ENCODE measurements at regions not wholly inside any gene's neighbourhood (a gene's known extent, or its start where the extent isn't known, plus 50 kb on each side); places are given as distances from the start of the nearest gene placed in this dataset.
"Not testable (repeated sequence)": the region's sequence is repeated elsewhere in the genome, so short reads cannot be mapped to it uniquely, and the experiment has no call there.

DNA sequence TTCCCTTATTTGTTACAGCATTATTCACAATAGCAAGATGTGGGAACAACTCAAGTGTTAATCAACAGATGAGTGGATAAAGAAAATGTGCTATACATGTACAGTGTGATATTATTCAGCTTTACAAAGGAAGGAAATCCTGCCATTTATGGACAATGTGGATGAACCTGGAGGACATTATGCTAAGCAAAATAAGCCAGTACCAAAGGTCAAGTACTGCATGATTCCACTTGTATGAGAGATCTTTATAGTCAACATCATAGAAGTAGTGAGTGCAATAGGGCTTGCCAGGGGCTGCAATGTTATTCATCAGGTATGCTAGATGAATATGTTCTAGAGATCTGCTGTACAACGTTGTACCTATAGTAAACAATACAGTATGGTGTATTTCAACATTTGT, 138.5 kb upstream of the AGR3 start:
- DNase-seq = no peak

DNA sequence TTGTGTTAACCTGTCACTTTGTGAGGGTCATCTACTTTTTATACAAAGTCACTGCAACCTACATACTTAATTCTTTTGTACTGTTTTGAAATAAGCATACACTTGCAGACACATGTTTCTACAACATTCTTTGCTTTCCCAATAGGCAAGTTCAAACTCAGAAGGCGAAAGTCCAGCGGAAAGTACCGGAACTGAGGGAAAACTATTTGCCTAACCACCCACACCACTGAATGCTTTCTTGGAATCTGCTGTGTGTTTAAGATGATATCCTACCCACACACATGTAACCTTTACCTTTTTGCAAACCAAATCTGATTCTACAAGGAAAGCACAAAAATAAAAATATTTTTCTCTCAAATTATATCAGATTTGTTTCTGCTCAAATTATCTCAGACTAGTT, 139.4 kb upstream of the AGR3 start:
- DNase-seq = no peak

DNA sequence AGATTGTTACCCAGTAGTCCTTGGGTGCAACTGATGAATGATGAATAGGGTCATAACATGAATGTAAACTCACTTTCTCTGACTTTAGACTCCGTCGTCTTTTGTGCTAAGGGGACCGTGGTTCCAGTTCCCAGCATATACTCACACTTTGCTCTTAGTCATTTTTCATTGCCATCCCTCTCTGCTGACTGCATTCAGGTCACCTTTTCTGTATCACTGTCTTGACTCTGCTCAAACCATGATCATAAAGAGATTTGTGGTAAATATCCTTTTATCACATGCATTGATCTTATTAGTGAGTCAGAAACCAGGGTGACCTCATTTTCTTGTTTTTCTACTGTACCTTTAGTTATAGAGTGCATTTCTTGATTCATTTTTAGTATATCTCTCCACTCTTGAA, 141.1 kb upstream of the AGR3 start:
- no peak for DNase-seq

DNA sequence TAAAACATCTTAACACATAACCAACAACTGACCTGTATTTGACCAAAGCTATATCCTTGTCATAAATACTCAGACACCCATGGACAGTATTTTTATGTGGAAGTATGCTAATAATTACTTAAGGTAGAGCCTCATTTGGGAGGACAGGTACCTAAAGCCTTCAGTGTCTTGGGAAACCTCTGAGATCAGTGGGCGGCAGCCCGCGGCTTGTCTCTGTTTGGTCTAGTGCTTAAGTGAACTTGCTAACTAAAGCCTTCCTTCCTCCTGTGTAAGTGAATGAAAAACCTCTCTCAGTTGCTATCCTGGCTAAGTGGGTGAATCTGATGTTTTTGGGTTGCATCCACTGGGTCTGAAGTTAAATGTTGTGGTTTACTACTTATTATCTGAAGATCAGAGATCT, 144.5 kb upstream of the AGR3 start:
- no peak for DNase-seq

DNA sequence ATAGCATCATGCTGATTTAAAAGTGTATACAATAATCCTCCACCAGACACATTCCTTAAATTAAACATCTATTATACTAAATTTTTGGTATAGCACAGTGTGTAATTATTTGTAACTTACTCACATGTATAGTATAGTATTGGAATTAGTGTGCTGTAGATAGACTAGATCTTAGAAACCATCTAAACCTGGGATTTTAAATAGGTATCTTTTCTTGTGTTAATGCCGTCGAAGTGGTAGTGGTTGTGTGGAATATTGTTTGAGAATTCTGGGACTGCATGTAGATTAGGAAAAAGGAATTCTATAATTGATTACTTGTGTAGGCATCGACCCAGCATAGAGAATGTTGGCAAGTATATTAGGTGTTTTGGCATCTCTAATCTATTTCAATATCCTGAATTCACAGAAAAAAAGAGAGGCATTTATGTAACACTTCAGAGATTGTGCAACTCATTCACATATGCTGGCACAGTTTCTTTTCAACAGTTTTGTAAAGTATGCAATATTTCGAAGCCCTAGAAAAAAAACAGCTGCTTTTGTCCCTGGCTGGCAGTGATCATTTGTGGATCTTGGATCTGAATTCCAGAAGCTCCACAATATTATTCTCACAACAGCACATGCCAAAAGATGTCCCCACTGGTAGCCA, 145.5 kb upstream of the AGR3 start:
- no peak for DNase-seq

DNA sequence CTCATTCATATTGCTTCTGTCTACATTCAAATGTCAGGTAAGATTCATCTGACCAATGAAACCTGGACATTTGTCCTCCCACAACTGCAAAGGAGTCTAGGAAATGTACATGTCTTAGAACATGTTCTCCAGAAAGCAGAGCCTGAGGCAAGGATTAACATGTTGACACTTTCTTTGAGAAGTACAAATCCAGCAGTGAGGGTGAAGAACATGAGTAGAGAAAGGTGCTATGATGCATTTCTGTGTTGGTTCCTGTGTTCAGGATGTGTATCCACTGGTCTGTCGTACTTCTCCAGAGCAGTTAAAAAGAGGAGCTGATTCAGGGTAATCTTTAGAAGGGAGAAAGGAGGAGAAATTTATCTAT, 146.0 kb upstream of the AGR3 start:
- DNase-seq = no peak

DNA sequence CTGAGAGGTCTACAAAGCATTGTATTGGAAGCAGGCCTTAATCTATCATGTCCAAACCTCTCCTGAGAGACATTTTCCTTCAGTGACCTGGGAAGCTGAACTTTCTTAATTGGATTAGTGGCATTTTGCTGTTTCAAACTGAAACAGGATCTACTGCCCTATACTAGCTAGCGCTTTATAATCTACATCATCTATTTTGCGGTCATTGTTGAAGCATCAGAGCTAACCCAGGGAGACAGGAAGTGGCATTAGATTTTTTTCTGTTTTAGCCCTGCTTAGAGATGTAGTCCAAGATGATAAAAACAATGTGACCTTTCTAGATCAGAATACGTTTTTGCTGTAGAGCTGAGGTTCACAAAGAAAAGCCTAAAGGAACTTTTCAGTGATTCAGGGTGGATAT, 147.4 kb upstream of the AGR3 start:
- DNase-seq = no peak

DNA sequence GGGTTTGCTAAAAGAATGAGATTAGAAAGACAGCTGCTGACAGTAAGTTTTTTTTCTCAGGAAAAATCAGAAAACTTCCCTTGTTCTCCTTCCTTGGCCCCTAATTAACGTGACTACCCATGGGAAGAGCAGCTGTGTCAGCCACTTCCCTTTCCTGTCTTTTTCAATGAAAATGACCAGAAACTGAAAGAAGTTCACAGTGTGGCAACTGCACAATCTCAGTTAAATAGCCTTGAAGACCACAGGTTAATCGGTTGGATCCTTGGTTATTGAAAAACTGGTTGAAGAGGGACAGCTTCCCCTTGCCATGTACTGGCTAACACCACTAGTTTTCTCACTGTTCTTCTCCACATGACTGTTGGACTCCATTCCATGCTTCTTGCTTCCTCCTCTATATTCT, 148.8 kb upstream of the AGR3 start:
- no peak for DNase-seq

DNA sequence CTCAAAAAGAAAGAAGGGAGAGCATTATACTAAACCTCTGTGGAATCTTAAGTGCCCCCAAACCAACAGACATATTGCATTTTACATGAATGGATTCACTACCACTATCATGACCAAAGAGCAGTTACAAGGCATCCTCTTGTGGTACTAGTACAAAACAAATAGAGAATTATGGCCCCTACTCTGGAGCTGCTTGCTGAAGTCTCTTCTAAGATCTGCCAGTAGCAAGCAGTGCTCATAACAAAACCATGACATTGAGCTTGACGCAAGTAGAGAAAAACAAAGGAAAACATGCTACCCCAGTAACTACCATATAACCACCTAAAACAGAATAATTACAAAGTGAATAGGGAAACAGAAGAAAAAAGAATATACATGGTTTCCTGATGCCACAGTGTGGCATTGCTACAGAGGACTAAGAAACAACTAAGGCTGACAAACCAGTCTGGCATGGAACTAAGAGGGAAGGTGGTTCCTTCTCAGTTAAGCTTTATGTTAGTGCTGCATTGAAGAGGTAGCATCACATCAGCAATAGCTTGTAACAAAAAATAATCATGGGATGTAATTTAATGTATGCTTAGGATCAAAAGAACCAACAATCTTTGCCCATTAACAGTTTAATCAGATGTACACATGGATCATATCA, 150.2 kb upstream of the AGR3 start:
- DNase-seq = no peak

DNA sequence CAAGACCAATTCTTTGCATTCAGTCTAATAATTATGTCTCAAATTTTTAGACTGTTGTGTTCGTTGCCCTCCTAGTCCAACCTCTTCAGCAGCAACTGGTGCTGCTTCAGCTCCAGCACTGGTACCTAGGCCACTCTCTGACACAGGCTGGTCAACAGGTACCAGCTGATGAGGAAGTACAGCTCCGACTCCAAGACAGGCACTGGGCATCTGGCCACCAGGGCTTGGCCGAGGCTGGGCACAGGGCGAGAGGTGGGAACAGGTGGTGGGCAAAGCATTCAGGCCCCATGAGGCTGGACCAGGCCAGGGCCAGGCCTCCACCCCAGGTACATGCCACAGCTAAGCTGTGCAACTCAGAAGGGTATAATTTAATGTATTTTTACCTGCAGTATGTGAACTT, 151.5 kb upstream of the AGR3 start:
- DNase-seq = no peak

DNA sequence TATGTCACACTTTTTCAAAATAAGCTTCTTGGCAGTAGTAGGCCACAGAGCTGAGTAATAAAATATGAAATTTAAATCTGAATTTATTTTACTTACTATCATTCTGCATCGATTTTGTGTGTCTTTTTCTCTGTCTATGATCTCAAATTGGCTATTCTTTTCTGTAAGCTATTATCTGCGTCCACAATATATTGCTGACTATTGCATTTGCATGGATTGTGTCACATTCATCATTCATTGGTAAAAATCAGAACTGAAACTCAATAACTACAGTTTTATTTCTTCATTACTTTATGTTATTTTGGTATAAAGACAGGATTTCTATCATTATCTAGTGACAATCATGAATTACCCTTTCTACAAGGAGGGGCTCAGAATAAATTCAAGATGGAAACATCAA, 154.8 kb upstream of the AGR3 start:
- DNase-seq = no peak

DNA sequence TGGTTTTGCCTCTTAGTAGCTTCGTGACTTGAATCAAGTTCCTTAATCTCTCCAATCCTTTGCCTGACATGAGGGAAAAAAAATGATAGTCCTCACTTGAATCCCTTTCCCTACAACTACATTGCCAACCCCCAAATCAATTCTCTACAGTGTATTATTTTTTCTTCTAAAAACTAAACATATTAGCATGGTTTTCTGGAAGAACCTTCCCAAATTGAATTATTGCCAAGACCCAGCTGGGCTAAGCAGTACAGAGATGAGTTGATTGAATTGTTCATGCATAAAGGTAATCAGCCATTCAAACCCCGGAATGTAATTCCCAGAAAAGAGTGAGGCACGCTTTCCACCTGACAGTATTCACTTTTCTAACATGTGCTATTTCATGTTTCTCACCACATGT, 155.6 kb upstream of the AGR3 start:
- DNase-seq = no peak

DNA sequence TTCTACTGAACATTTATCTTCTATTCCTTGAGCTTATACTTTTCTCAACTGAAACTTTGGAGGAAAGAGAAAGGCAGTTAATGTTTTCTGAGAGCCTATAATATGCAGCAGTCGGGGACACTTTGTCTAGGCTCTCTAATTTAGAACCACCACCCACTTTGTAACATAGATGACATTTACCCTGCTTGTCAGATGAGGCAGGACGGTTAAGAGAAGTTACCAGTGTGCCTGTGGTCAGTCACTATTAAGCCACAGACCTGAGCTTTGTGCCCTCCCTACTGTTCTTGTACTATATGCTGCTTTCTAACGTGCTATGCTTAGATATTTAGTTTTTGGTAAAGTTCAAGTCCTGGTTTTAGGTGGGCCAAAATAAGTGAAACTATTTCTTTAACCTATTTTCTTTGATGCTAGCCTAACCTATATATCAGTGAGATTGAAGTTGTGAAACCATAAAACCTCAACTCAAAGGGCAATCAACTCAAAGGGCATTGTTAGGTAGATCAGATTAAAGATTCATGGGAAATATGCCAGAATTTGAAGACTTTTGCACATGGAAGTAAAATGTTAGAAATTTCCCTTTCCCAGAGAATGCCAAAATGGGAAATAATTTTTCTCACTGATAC, 156.5 kb upstream of the AGR3 start:
- no peak for DNase-seq

DNA sequence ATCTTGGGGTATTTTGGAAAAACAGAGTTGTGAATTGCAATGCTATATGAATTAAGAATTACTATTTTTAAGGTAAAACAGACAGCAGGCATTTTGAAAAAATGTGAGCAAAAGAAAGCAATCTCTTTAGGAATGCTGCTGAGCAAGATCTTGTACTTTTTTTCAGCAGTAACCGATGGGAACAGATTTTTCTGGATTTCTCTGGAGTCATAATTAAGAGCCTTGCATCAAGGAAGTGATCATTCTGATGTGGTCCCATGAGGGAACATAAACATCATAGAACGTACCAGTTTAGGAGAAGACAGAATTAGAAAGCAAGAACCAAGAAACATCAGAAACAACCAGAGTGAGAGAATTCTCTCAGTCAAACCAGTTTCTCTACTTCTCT, 157.0 kb upstream of the AGR3 start:
- DNase-seq = no peak

DNA sequence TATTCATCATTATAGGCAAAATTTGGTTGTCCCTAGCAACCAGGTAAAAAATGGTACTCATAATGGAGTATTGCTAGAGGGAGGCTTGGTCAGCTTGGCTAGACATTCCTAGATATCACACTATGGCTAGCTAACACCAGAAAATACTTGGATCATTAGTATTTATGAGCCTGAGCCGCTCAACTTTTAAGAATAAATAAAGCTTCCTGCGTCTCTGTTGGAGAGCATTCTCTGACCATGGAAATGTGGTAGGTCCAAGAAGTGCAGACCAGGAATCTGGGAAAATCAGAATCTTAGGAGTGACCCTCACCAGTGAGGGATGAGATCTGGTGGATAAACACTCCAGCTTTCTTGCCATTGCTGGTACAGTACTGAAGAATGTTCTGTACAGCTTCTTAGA, 157.6 kb upstream of the AGR3 start:
- DNase-seq = no peak

DNA sequence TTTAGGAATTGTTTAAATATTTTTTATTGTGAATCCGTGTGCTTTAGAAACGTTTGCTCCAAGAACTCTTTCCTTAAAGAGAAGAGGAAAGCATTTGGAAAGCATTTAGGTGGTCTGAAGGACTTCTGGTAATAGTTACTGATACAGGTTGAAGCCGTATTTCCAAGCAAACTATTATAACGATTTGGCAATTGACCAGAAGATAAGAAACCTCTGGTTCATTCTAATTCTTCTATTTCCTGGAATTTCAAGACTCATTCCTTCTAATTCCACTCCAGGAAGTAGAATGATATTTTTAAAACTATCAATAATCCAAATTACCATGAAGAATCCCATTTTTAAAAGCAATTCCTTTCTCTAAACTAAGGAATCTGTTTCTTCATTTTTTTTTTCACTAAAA, 158.9 kb upstream of the AGR3 start:
- no peak for DNase-seq

DNA sequence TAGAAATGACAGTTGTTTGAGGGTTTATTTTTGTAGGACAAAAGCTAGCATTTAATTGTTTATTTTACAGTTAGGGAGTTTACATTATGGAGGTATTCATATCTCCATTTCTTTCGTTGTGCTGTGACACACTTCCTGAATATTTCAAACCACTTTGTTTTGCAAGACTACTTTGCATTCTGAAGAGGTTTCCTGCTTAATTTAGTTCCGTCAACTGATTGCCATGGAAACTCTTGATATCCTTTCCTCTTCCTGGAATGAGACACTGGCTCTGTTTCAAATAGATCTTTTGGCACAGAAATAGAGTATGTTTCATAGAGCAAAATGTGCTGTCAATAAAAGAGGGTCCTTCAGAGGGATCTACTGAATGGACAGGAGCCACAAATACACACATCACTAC, 159.5 kb upstream of the AGR3 start:
- peak; percentile 16 to 32 for DNase-seq

DNA sequence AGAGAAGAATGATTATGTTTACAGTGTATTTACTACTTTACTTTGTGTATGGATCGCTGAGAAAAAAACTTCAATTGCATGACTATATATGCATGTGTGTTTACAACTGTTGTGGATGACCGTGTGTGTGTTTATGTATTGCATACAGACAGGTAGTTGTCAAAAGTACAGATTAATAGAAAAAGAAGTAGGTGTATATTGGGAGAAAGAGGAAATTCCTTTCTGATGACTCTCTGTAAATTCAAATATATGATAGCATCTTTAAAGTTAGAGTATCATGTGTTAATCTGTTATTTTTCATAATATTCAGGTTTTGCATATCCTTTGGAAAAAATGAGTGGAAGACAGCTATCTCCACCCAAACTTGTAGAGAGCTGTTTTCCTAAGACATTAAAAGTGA, 160.4 kb upstream of the AGR3 start:
- no peak for DNase-seq

DNA sequence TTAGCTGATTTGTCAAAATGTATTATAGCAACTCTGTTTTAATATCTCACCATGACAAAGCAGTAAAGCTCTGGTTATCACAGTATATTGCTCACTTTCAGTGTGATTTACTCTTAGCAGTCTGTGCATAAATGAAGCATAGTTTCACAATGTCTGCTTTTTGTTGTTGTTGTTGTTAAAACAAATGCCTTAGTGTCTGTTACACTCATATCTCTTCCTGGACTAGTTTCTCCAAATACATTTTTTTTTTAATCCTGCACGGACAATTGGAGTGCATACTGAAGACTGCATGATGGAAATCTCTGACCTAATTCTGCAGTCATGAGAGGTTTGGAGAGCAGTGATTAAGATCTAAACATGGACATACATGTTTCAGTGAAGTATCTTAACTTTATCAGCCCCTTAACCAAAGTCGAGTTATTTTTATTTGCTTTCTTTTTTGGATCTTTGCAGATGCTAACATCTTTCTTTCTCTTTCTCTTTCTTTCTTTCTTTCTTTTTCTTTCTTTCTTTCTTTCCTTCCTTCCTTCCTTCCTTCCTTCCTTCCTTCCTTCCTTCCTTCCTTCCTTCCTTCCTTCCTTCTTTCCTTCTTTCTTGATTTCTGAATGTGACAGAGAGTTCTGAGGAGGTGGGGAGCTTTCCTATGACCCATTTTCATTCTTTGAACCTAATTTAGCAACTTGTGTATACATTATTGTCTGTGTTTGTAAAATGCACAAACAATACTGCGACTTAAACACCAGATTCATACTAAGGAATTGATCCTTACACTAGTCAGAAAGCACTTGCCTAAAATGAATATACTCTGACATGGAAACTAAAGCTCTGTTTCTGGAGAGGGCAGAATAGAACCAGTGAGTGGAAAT, 161.5 kb upstream of the AGR3 start:
- DNase-seq = no peak

DNA sequence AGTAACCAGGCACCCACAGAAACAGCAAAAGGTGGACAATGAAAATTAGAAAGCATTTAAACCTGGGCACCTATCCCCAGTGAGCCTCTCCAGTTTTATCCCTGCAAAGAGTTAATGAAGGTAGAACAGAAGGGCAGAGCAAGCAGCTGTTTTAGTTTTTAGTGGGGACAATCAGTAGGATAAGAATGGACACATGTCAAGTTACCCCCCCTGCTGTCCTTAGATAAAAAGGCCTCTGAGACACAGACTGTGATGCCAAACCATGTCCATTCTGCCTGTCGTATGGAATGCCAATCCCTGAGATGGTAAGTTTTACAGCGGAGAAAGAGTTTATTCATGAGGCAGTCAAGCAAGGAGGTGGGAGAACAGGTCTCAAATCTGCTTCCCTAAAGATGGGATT, 162.6 kb upstream of the AGR3 start:
- DNase-seq = no peak

DNA sequence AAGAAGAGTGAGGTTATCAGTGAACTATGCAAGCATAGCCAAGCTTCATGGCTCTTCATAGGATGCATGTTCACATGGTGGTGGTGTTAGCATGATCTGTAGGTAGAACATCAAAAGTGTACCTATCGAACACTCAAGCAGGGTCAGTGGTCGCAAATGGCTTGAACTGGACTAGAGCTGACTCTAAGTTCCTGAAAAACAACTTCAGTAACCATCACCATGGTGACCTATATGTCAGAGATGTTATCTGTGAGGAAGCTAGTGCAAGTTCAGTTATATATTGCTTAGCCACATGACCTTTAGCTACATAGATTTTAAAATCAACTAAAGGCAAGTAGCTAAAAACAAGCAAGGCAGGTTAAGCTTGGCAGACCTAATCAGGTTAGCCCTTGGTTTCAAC, 163.1 kb upstream of the AGR3 start:
- no peak for DNase-seq

DNA sequence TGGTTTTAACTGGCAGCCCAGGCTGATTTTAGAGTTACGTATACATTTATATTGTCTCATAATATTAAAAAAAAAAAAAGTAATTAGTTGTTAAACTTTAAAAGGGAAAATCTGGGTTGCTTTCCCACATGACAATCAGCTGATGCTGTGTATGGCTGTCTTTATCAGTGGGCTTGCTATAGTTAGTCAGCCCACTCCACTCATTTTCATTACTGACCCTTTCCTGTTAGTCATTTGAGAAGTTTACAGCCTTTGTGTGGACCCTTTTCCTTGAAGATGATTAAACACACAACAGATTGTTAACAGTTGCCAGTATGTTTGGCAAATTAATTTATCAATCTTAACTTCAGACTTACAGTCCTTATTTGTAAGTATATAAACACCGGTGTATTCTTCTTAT, 164.5 kb upstream of the AGR3 start:
- no peak for DNase-seq

DNA sequence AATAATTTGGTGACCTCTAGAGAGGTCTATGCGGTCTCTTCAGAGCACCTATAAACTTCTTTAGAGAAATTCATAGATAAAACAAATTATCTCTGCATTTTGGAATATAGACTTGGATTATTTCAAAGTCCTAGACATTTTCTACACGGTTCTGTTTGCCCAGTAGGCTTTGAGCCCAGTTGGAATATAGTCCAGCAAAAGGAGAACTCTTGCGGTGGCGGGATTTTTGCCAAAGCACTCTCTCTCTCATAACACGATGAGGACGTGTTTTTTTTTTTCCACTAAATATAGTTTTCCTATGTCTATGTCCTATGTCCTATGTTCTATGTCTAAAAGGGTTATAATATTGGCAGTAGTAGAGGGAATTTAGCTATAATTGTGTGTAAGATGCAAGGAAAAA, 164.9 kb upstream of the AGR3 start:
- no peak for DNase-seq

DNA sequence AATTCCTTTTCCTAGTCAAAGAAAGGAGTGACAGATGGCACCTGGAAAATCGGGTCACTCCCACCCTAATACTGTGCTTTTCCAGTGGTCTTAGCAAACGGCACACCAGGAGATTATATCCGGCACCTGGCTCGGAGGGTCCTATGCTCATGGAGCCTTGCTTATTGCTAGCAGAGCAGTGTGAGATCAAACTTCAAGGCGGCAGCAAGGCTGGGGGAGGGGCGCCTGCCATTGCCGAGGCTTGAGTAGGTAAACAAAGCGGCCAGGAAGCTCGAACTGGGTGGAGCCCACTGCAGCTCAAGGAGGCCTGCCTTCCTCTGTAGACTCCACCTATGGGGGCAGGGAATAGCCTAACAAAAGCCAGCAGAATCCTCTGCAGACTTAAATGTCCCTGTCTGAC, 171.4 kb upstream of the AGR3 start:
- DNase-seq = not testable (repeated sequence)
